ENCODE measurements at regions not wholly inside any gene's neighbourhood (a gene's known extent, or its start where the extent isn't known, plus 50 kb on each side); places are given as distances from the start of the nearest gene placed in this dataset.

- DNase-seq (ENCODE audit: low spot score) = no peak
- Histone ChIP-seq H3K4me1 (ENCODE audit: insufficient read depth, poor library complexity, severe bottlenecking) (no peaks in the 10 kb centered on the region), H3K27me3 (ENCODE audit: insufficient read depth, poor library complexity, severe bottlenecking) (no peaks in the 10 kb centered on the region), H3K36me3 (ENCODE audit: low read depth) (no peaks in the 10 kb centered on the region), H3K4me3 (ENCODE audit: severe bottlenecking) (no peak overlapping the region), H3K27ac (ENCODE audit: poor library complexity, severe bottlenecking) (no peak overlapping the region), H3K9me3 (ENCODE audit: severe bottlenecking) (no peaks in the 10 kb centered on the region)
- no peak for TF ChIP-seq CTCF (IDR thresholded peaks at IDR 0.05; ENCODE audit: poor library complexity, severe bottlenecking)
- ATAC-seq (ENCODE audit: low read depth) = peak; percentile 36; the same call in 2 of the 3 replicates
Observed at GRCh38 chr16:49048557-49048956, 233.1 kb downstream of the CBLN1 start.

GRCh38 chr16:49036126-49036525, 245.5 kb downstream of the CBLN1 start:
- Histone ChIP-seq H3K4me1 (ENCODE audit: insufficient read depth, poor library complexity, severe bottlenecking) (no peaks in the 10 kb centered on the region), H3K27me3 (ENCODE audit: insufficient read depth, poor library complexity, severe bottlenecking) (no peaks in the 10 kb centered on the region), H3K27ac (ENCODE audit: poor library complexity, severe bottlenecking) (no peak overlapping the region), H3K9me3 (ENCODE audit: severe bottlenecking) (no peaks in the 10 kb centered on the region), H3K36me3 (ENCODE audit: low read depth) (no peaks in the 10 kb centered on the region), H3K4me3 (ENCODE audit: severe bottlenecking) (no peak overlapping the region)
- ATAC-seq (ENCODE audit: low read depth) (no peak), DNase-seq (ENCODE audit: low spot score) (no peak)
- TF ChIP-seq CTCF (IDR thresholded peaks at IDR 0.05; ENCODE audit: poor library complexity, severe bottlenecking) = no peak

- H3K4me1 ChIP-seq (ENCODE audit: insufficient read depth, poor library complexity, severe bottlenecking) = peaks cover 16% of the 10 kb centered on the region
- no peaks in the 10 kb centered on the region for H3K27me3 ChIP-seq (ENCODE audit: insufficient read depth, poor library complexity, severe bottlenecking)
- ATAC-seq (ENCODE audit: low read depth) (no peak), DNase-seq (ENCODE audit: low spot score) (no peak)
- H3K27ac ChIP-seq (ENCODE audit: poor library complexity, severe bottlenecking) = no peak overlapping the region
- no peak overlapping the region for H3K4me3 ChIP-seq (ENCODE audit: severe bottlenecking)
- no peaks in the 10 kb centered on the region; the same call in 1 of the 2 replicates for H3K36me3 ChIP-seq (ENCODE audit: low read depth)
- no peaks in the 10 kb centered on the region for H3K9me3 ChIP-seq (ENCODE audit: severe bottlenecking)
- no peak for TF ChIP-seq CTCF (IDR thresholded peaks at IDR 0.05; ENCODE audit: poor library complexity, severe bottlenecking)
Observed at GRCh38 chr16:49027420-49027819, 254.2 kb downstream of the CBLN1 start.

- H3K27ac ChIP-seq (ENCODE audit: poor library complexity, severe bottlenecking) = no peak overlapping the region
- peaks cover 24% of the 10 kb centered on the region for H3K4me1 ChIP-seq (ENCODE audit: insufficient read depth, poor library complexity, severe bottlenecking)
- no peaks in the 10 kb centered on the region for H3K9me3 ChIP-seq (ENCODE audit: severe bottlenecking)
- H3K27me3 ChIP-seq (ENCODE audit: insufficient read depth, poor library complexity, severe bottlenecking) = no peaks in the 10 kb centered on the region
- ATAC-seq (ENCODE audit: low read depth) (no peak), DNase-seq (ENCODE audit: low spot score) (no peak)
- no peak for TF ChIP-seq CTCF (IDR thresholded peaks at IDR 0.05; ENCODE audit: poor library complexity, severe bottlenecking)
- no peak overlapping the region for H3K4me3 ChIP-seq (ENCODE audit: severe bottlenecking)
- H3K36me3 ChIP-seq (ENCODE audit: low read depth) = no peaks in the 10 kb centered on the region; the same call in 1 of the 2 replicates
Observed at GRCh38 chr16:49026566-49027181, 255.0 kb downstream of the CBLN1 start.

DNA sequence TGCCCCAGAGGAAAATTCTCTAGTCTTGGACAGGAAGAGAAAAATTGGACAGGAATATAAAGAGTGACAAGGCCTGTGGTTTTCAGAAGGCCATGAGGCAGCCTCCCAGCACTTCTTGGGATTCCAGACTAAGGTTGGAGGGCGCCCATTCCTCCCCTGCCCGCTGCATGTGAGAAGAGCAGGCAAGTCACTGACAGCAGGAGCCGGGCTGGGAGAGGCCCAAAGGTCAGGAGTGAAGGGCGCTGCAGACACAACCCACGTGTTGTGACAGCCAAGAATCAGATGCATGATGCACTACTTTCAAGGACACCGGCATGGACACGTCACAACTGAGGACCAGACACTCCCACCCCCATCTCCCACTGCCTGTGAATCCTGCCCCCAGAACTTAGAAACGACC, 256.7 kb downstream of the CBLN1 start:
- Histone ChIP-seq H3K4me1 (ENCODE audit: insufficient read depth, poor library complexity, severe bottlenecking) (peaks cover 38% of the 10 kb centered on the region), H3K9me3 (ENCODE audit: severe bottlenecking) (no peaks in the 10 kb centered on the region), H3K27ac (ENCODE audit: poor library complexity, severe bottlenecking) (no peak overlapping the region), H3K36me3 (ENCODE audit: low read depth) (no peaks in the 10 kb centered on the region; the same call in 1 of the 2 replicates), H3K4me3 (ENCODE audit: severe bottlenecking) (no peak overlapping the region), H3K27me3 (ENCODE audit: insufficient read depth, poor library complexity, severe bottlenecking) (no peaks in the 10 kb centered on the region)
- ATAC-seq (ENCODE audit: low read depth) (no peak), DNase-seq (ENCODE audit: low spot score) (no peak)
- no peak for TF ChIP-seq CTCF (IDR thresholded peaks at IDR 0.05; ENCODE audit: poor library complexity, severe bottlenecking)

Data from RWPE2 (cell line).